GM12875 (cell line): ENCODE measurements at regions not wholly inside any gene's neighbourhood (a gene's known extent, or its start where the extent isn't known, plus 50 kb on each side); places are given as distances from the start of the nearest gene placed in this dataset.

Experiments
- H3K4me3 ChIP-seq: one replicate; pipeline ENCODE4 v1.5.1; 2011; ENCODE audit warnings: low read depth, low read length, control low read depth
- TF ChIP-seq, protein P1 (sequence below): IDR thresholded peaks from 2 replicates; pipeline ENCODE4 v1.5.1; 2011; ENCODE audit warnings: low read depth, mild to moderate bottlenecking, control low read depth, inconsistent platforms, low read length, moderate library complexity, borderline replicate concordance; ENCODE audit not compliant: insufficient read depth

DNA sequence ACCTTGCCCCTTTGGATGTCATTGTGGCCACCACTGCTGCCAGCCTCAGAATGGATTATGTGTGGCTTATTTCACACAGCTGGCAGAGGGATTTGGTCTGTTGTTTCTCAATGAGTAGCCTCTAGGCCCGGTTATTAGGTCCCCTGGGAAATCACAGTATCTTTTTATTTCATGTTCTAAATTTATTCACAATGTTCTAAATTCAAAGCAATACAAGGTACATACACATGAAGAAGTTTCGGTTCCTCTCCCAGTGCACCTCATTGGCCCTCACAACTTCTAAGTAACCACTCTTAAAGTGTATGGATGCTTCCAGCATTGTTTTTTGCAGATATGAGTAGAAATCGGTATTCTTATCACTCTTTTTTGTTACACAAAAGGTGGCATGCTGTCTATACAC, 262.7 kb downstream of the RCHY1 start:
- TF ChIP-seq, protein P1, sequence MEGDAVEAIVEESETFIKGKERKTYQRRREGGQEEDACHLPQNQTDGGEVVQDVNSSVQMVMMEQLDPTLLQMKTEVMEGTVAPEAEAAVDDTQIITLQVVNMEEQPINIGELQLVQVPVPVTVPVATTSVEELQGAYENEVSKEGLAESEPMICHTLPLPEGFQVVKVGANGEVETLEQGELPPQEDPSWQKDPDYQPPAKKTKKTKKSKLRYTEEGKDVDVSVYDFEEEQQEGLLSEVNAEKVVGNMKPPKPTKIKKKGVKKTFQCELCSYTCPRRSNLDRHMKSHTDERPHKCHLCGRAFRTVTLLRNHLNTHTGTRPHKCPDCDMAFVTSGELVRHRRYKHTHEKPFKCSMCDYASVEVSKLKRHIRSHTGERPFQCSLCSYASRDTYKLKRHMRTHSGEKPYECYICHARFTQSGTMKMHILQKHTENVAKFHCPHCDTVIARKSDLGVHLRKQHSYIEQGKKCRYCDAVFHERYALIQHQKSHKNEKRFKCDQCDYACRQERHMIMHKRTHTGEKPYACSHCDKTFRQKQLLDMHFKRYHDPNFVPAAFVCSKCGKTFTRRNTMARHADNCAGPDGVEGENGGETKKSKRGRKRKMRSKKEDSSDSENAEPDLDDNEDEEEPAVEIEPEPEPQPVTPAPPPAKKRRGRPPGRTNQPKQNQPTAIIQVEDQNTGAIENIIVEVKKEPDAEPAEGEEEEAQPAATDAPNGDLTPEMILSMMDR, result no peak
- H3K4me3 ChIP-seq, result no peak overlapping the region

DNA sequence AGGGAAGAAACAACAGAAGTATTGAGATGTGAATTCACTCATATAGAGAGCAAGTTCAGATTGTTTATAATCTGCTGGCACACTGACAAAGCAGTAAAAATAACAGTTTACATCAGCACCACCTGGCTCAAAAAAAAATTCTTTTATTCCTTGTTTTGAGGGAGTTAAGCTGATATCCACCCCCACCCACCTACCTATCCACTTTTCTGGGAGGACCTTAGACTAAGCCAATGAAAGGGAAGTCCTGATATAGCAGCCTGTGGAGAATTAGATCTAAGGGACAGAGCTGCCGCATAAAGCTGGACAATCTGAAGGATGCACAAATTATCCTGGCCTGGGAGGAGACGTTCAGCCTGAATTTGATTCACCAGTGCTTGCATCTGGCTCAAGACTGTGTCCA, 264.5 kb downstream of the RCHY1 start:
- TF ChIP-seq, protein P1, result no peak
- no peak overlapping the region for H3K4me3 ChIP-seq

DNA sequence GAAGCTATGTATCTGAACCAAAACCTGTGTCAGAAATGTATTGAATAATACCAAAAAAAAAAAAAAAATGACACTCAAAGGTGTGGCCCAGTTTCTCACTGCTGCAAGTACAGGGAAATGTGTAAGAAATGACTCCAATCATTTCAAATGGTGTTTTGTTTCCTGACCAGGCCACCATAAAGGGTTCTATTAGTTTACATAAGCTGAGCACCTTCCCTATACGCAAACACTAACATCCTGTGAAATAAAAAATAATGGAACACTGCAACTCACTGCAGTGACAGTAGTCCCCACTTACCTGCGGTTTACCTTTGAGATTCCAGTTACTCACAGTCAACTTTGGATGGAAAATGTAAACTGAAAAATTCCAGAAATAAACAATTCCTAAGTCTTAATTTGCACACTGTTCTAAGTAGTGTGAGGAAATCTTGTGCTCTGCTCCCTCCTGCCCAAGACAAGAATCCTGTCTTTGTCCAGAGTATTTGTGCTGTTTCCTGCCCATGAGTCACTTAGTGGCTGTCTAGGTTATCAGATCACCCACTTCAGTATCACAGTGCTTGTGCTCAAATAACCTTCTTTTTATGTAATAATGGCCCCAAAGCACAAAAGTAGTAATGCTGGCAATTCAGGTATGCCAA, 265.3 kb downstream of the RCHY1 start:
- H3K4me3 ChIP-seq, result no peak overlapping the region
- TF ChIP-seq, protein P1, result no peak

DNA sequence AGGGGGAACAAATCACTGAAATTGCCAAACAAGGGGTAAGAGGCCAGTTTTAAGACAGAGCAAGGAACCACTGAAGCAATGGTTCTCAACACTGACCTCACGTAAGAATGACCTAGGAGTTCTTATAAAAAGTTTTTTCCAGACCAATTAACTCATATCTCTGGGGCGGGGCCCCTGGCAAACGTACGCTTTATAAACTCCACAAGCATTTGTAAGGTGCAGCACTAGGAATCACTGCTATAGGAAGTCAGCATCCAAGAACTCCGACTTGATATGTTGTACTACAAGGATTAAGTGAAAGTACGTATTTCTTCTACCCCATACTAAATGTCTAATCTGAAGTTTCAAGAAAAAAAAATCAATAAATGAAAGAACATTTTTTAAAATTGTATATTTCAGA, 269.9 kb downstream of the RCHY1 start:
- H3K4me3 ChIP-seq, result no peak overlapping the region
- TF ChIP-seq, protein P1, result no peak

DNA sequence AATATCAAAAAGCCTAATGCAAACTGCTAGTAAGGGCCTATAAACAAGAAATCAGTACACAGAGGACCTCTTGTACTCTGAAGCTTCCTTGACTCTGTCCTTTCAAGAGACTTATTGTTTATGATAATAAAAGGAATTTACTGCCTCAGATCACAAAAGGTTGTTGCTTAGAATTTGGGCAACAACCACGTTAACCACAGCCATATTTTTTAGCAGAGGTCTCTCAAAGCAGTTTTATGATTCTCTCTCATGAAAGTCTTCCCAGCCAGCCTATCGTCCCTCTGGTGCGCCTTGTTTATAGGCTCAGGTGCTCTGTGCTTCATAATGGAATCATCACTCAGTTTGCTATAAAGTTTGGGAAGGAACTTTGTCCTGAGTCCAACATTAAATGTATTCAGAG, 270.6 kb downstream of the RCHY1 start:
- TF ChIP-seq, protein P1, result no peak
- no peak overlapping the region for H3K4me3 ChIP-seq

DNA sequence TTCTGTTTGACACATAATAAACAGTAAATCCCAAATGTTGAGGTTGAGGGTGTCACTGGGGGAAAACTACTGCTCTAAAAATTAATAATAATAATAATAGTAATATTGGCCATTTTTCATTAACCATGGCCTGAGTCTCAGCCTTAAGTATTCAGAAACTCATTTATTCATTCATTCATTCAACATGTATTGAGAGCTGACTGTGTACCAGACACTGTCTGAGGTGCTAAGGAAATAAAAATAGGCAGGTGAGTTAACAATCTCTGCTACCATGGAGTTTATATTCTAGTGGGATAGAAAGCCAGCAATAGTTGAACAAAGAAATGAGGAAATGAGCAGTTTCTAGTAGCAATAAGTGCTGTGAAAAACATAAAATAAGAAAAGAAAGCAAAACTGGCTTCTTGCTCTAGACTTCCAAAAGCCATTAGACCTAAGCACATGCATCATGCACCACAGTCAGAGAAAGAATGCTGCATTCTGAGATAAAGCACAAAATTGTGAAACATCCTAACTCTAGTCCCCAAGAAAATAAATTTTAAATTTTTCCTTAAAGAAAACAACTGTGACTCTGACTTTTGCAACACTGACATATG, 278.7 kb downstream of the RCHY1 start:
- TF ChIP-seq, protein P1, result no peak
- no peak overlapping the region for H3K4me3 ChIP-seq

DNA sequence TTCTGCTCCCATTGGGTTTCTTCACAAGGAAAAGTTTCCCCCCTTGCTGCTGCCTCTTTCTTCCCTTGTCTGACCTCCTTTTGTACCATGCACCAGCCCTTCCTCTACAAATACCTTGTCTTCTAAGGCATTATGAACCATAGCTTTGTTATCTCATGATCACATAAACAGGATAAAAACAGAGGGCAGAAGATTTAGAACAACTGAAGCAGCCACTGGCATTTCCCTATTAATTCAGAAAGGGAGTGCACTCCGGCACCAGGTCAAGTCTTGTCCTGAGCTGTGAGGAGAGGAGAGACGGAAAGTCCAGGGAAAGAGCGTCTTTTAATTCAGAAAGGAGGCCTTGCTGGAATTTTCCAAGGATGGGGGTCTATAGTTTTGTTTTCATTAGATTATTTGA, 281.7 kb downstream of the RCHY1 start:
- TF ChIP-seq, protein P1, result no peak

More for the DNA sequence above, 281.7 kb downstream of the RCHY1 start:
- H3K4me3 ChIP-seq, result no peak overlapping the region
